ENCODE measurements at regions not wholly inside any gene's neighbourhood (a gene's known extent, or its start where the extent isn't known, plus 50 kb on each side); places are given as distances from the start of the nearest gene placed in this dataset.

GRCh38 chr3:45337839-45338470, 50.4 kb upstream of the LARS2 start:
- peaks cover 23% of the 10 kb centered on the region for H3K27me3 Mint-ChIP-seq (ENCODE audit: low read depth)
- no peak overlapping the region for H3K27ac Mint-ChIP-seq (ENCODE audit: unreplicated experiment)
- no peaks in the 10 kb centered on the region for H3K36me3 Mint-ChIP-seq (ENCODE audit: low read depth)
- no peaks in the 10 kb centered on the region for H3K9me3 Mint-ChIP-seq (ENCODE audit: low read depth)
- H3K4me1 Mint-ChIP-seq (ENCODE audit: low read depth) = peaks cover 6% of the 10 kb centered on the region
- no peak overlapping the region for H3K4me3 Mint-ChIP-seq (ENCODE audit: unreplicated experiment)
- TF ChIP-seq CTCF (IDR thresholded peaks at IDR 0.05) = no peak
- DNase-seq (ENCODE audit: low spot score) = no peak
